DND-41 (cell line): ENCODE measurements at regions not wholly inside any gene's neighbourhood (a gene's known extent, or its start where the extent isn't known, plus 50 kb on each side); places are given as distances from the start of the nearest gene placed in this dataset.

ENCODE experiments used
- ATAC-seq: fragments of 200-7000 bp; cut with Tn5 transposase; 3 replicates; pipeline ENCODE4 v1.9.1; 2021; ENCODE audit warnings: low read depth; ENCODE audit not compliant: insufficient read depth
- DNase-seq: peaks from one replicate; pipeline ENCODE4 v3.0.0-alpha.2; 2020
- H2AFZ ChIP-seq: 2 replicates; pipeline ENCODE4 v1.6.0; 2012; ENCODE audit warnings: low read depth, low read length
- H3K27ac ChIP-seq: 2 replicates; pipeline ENCODE4 v1.5.1; 2012; ENCODE audit warnings: low read length, inconsistent platforms
- H3K27me3 ChIP-seq: fragments of 200-600 bp; sonication (generic); 2 replicates; pipeline ENCODE4 v1.6.0; 2012; ENCODE audit warnings: low read length, mild to moderate bottlenecking, inconsistent platforms; ENCODE audit not compliant: insufficient read depth, poor library complexity
- H3K36me3 ChIP-seq: 2 replicates; pipeline ENCODE4 v1.5.1; 2012; ENCODE audit warnings: low read length, inconsistent platforms; ENCODE audit not compliant: insufficient read depth
- H3K4me1 ChIP-seq: 2 replicates; pipeline ENCODE4 v1.5.1; 2012; ENCODE audit warnings: mild to moderate bottlenecking, low read length; ENCODE audit not compliant: insufficient read depth
- H3K4me2 ChIP-seq: 2 replicates; pipeline ENCODE4 v1.6.0; 2012; ENCODE audit warnings: mild to moderate bottlenecking, moderate library complexity, low read length, inconsistent platforms; ENCODE audit not compliant: insufficient read depth
- H3K4me3 ChIP-seq, 2 experiments: fragments of 200-600 bp in 1 of 2; shearing (Covaris generic) in 1 of 2; 2 replicates each; pipeline ENCODE4 v1.5.1; 2012 to 2016; ENCODE audit warnings: inconsistent platforms in 2 of 2, low read length in 2 of 2, mild to moderate bottlenecking in 2 of 2, low read depth in 1 of 2, moderate library complexity in 1 of 2
- H3K79me2 ChIP-seq: 2 replicates; pipeline ENCODE4 v1.6.0; 2012; ENCODE audit warnings: low read length, inconsistent platforms; ENCODE audit not compliant: insufficient read depth
- H3K9ac ChIP-seq: 2 replicates; pipeline ENCODE4 v1.6.0; 2012; ENCODE audit warnings: low read depth, mild to moderate bottlenecking, inconsistent platforms, low read length, moderate library complexity
- H3K9me3 ChIP-seq: 2 replicates; pipeline ENCODE4 v1.5.1; 2012; ENCODE audit warnings: low read length, moderate library complexity, mild to moderate bottlenecking, inconsistent platforms; ENCODE audit not compliant: insufficient read depth, severe bottlenecking
- H4K20me1 ChIP-seq: 2 replicates; pipeline ENCODE4 v1.6.0; 2012; ENCODE audit warnings: low read length; ENCODE audit not compliant: insufficient read depth
- EZH2 ChIP-seq: IDR thresholded peaks from 3 replicates; pipeline ENCODE4 v1.6.1; 2012; ENCODE audit warnings: borderline replicate concordance, low read depth, mild to moderate bottlenecking, moderate library complexity, low read length, inconsistent platforms; ENCODE audit not compliant: severe bottlenecking
- TF ChIP-seq, protein P1 (sequence below): IDR thresholded peaks from 2 replicates; pipeline ENCODE4 v1.5.1; 2012; ENCODE audit warnings: borderline replicate concordance, low read length, moderate library complexity, mild to moderate bottlenecking; ENCODE audit not compliant: poor library complexity, severe bottlenecking; ENCODE audit errors: extremely low read depth

DNA sequence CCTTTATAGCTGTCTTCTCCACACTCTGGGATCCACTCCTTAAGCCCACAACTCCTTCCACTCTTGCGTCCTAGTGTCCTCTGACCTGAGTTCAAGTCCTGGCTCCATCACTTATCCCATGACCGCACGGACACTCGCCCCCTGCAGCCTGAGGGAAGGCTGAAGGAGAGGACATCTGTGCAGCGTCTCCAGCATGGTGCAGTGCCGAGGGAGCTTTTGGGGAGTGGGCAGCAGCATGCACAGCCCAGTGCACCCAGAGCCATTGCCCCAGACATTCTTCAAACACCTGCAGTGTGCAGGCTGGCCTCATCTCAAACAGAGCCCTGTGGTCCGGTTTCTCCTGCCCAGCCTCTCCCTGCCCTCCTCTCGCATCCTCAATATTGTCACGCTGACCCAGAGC is 317.1 kb upstream of the ZMIZ1 start:
- Histone ChIP-seq H3K4me3 (no peak overlapping the region), H4K20me1 (peaks cover 6% of the 10 kb centered on the region; the same call in 1 of the 2 replicates), H3K27me3 (peaks cover 30% of the 10 kb centered on the region), H3K9me3 (no peaks in the 10 kb centered on the region), H3K9ac (no peak overlapping the region), H3K4me2 (no peak overlapping the region), H3K36me3 (no peaks in the 10 kb centered on the region), H3K4me1 (no peaks in the 10 kb centered on the region), H3K79me2 (no peaks in the 10 kb centered on the region), H3K27ac (no peak overlapping the region), H2AFZ (no peak overlapping the region)
- TF ChIP-seq, protein P1, sequence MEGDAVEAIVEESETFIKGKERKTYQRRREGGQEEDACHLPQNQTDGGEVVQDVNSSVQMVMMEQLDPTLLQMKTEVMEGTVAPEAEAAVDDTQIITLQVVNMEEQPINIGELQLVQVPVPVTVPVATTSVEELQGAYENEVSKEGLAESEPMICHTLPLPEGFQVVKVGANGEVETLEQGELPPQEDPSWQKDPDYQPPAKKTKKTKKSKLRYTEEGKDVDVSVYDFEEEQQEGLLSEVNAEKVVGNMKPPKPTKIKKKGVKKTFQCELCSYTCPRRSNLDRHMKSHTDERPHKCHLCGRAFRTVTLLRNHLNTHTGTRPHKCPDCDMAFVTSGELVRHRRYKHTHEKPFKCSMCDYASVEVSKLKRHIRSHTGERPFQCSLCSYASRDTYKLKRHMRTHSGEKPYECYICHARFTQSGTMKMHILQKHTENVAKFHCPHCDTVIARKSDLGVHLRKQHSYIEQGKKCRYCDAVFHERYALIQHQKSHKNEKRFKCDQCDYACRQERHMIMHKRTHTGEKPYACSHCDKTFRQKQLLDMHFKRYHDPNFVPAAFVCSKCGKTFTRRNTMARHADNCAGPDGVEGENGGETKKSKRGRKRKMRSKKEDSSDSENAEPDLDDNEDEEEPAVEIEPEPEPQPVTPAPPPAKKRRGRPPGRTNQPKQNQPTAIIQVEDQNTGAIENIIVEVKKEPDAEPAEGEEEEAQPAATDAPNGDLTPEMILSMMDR = no peak
- no peak for TF ChIP-seq EZH2
- DNase-seq (no peak), ATAC-seq (no peak)

DNA sequence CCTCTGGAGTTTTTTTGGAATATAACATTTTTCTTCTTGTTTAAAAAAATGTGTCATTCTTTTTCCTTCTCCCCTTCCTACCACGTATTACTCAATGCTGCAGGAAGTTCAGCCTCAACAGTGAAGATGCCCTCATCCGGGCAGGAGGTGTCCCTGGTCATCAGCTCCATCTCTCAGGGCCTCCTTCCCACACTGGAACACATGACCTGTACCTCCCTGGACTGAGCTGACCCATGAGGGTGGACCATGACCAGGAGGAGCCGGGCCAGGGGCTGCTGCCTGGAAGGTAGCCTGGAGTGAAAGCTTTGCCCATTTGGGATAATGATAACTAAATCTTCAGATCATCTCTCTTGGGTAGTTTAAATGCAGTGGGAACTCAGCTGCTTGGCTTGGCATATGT is 316.5 kb upstream of the ZMIZ1 start:
- H3K36me3 ChIP-seq = no peaks in the 10 kb centered on the region
- TF ChIP-seq EZH2 = no peak
- TF ChIP-seq, protein P1 = no peak
- no peaks in the 10 kb centered on the region for H3K4me1 ChIP-seq
- H3K27me3 ChIP-seq = peaks cover 30% of the 10 kb centered on the region
- H3K9me3 ChIP-seq = no peaks in the 10 kb centered on the region
- H3K4me3 ChIP-seq = no peak overlapping the region
- H3K27ac ChIP-seq = no peak overlapping the region
- DNase-seq = no peak
- no peak overlapping the region for H2AFZ ChIP-seq
- no peak overlapping the region for H3K4me2 ChIP-seq
- H3K79me2 ChIP-seq = no peaks in the 10 kb centered on the region
- H3K9ac ChIP-seq = no peak overlapping the region
- H4K20me1 ChIP-seq = peaks cover 6% of the 10 kb centered on the region
- ATAC-seq = no peak

DNA sequence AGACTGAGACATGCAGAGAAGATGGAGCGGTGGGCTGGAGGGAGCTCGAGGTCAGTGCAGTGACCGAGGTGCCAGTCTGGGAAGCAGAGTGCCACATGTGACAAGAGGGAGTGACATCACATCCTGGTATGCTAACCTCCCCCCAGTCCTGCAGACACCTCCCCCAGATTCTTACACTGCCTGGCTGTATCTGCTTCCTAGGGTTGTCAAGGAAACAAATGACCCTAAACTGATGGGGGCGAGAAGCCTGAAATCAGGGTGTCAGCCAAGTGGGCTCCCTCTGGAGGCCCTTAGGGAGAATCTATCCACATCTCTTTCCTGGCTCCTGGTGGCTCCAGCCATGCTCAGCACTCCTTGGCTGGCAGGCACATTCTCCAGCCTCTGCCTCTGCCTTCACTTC is 316.1 kb upstream of the ZMIZ1 start:
- no peak overlapping the region for H3K27ac ChIP-seq
- no peak for ATAC-seq
- no peak for TF ChIP-seq EZH2
- TF ChIP-seq, protein P1 = no peak
- no peak overlapping the region for H3K4me3 ChIP-seq
- H3K27me3 ChIP-seq = peaks cover 30% of the 10 kb centered on the region
- H3K79me2 ChIP-seq = no peaks in the 10 kb centered on the region
- H3K9ac ChIP-seq = no peak overlapping the region
- no peaks in the 10 kb centered on the region for H3K4me1 ChIP-seq
- H3K4me2 ChIP-seq = no peak overlapping the region
- H2AFZ ChIP-seq = no peak overlapping the region
- no peaks in the 10 kb centered on the region for H3K36me3 ChIP-seq
- peaks cover 6% of the 10 kb centered on the region for H4K20me1 ChIP-seq
- no peaks in the 10 kb centered on the region for H3K9me3 ChIP-seq
- DNase-seq = no peak
